ENCODE measurements at regions not wholly inside any gene's neighbourhood (a gene's known extent, or its start where the extent isn't known, plus 50 kb on each side); places are given as distances from the start of the nearest gene placed in this dataset.

GRCh38 chr12:93956551-93956950 lies 191.8 kb upstream of the PLXNC1 start:
- DNase-seq: no peak
- no peak for TF ChIP-seq CTCF (IDR thresholded peaks at IDR 0.05)
- Mint-ChIP-seq H3K4me3 (no peak overlapping the region), H3K4me1 (ENCODE audit: low read depth) (peaks cover 46% of the 10 kb centered on the region), H3K27ac (no peak overlapping the region), H3K27me3 (ENCODE audit: insufficient read depth) (no peaks in the 10 kb centered on the region; the same call in 1 of the 2 replicates), H3K9me3 (peaks cover 9% of the 10 kb centered on the region; the same call in 1 of the 2 replicates), H3K36me3 (ENCODE audit: low read depth) (peaks cover 8% of the 10 kb centered on the region)

- no peaks in the 10 kb centered on the region; the same call in 1 of the 2 replicates for H3K27me3 Mint-ChIP-seq (ENCODE audit: insufficient read depth)
- H3K36me3 Mint-ChIP-seq (ENCODE audit: low read depth): peaks cover 12% of the 10 kb centered on the region
- no peak overlapping the region for H3K27ac Mint-ChIP-seq
- TF ChIP-seq CTCF (IDR thresholded peaks at IDR 0.05): no peak
- H3K4me3 Mint-ChIP-seq: no peak overlapping the region
- H3K4me1 Mint-ChIP-seq (ENCODE audit: low read depth): peaks cover 43% of the 10 kb centered on the region
- no peak for DNase-seq
- peaks cover 14% of the 10 kb centered on the region for H3K9me3 Mint-ChIP-seq
Observed at GRCh38 chr12:93957168-93957567, 191.2 kb upstream of the PLXNC1 start.

- no peak overlapping the region for H3K4me3 Mint-ChIP-seq
- peak; percentile 45 for DNase-seq
- H3K9me3 Mint-ChIP-seq: peaks cover 21% of the 10 kb centered on the region
Observed at GRCh38 chr12:93957870-93958269, 190.5 kb upstream of the PLXNC1 start.

GRCh38 chr12:93959657-93960056 lies 188.7 kb upstream of the PLXNC1 start:
- no peak for DNase-seq
- Mint-ChIP-seq H3K36me3 (ENCODE audit: low read depth) (peaks cover 27% of the 10 kb centered on the region), H3K9me3 (peaks cover 26% of the 10 kb centered on the region), H3K4me3 (no peak overlapping the region), H3K27me3 (ENCODE audit: insufficient read depth) (no peaks in the 10 kb centered on the region; the same call in 1 of the 2 replicates), H3K27ac (no peak overlapping the region), H3K4me1 (ENCODE audit: low read depth) (peaks cover 29% of the 10 kb centered on the region)
- TF ChIP-seq CTCF (IDR thresholded peaks at IDR 0.05): no peak

More at GRCh38 chr12:93957870-93958269, 190.5 kb upstream of the PLXNC1 start:
- Mint-ChIP-seq H3K4me1 (ENCODE audit: low read depth) (peaks cover 40% of the 10 kb centered on the region), H3K36me3 (ENCODE audit: low read depth) (peaks cover 19% of the 10 kb centered on the region), H3K27ac (no peak overlapping the region), H3K27me3 (ENCODE audit: insufficient read depth) (no peaks in the 10 kb centered on the region; the same call in 1 of the 2 replicates)
- peak; percentile 59 for TF ChIP-seq CTCF (IDR thresholded peaks at IDR 0.05)

GRCh38 chr12:93960521-93960920 lies 187.9 kb upstream of the PLXNC1 start:
- H3K27ac Mint-ChIP-seq: no peak overlapping the region
- no peaks in the 10 kb centered on the region; the same call in 1 of the 2 replicates for H3K27me3 Mint-ChIP-seq (ENCODE audit: insufficient read depth)
- no peak for DNase-seq
- peaks cover 26% of the 10 kb centered on the region for H3K9me3 Mint-ChIP-seq
- H3K36me3 Mint-ChIP-seq (ENCODE audit: low read depth): peaks cover 25% of the 10 kb centered on the region
- no peak for TF ChIP-seq CTCF (IDR thresholded peaks at IDR 0.05)
- peaks cover 20% of the 10 kb centered on the region for H3K4me1 Mint-ChIP-seq (ENCODE audit: low read depth)
- H3K4me3 Mint-ChIP-seq: no peak overlapping the region

GRCh38 chr12:93962336-93962735 lies 186.0 kb upstream of the PLXNC1 start:
- no peak overlapping the region for H3K27ac Mint-ChIP-seq
- TF ChIP-seq CTCF (IDR thresholded peaks at IDR 0.05): no peak
- H3K36me3 Mint-ChIP-seq (ENCODE audit: low read depth): peaks cover 19% of the 10 kb centered on the region
- no peak for DNase-seq
- H3K27me3 Mint-ChIP-seq (ENCODE audit: insufficient read depth): no peaks in the 10 kb centered on the region
- H3K4me1 Mint-ChIP-seq (ENCODE audit: low read depth): peaks cover 15% of the 10 kb centered on the region
- H3K9me3 Mint-ChIP-seq: peaks cover 26% of the 10 kb centered on the region
- H3K4me3 Mint-ChIP-seq: no peak overlapping the region
